ENCODE measurements at regions not wholly inside any gene's neighbourhood (a gene's known extent, or its start where the extent isn't known, plus 50 kb on each side); places are given as distances from the start of the nearest gene placed in this dataset.

- Histone ChIP-seq H3K4me1 (ENCODE audit: control insufficient read depth, insufficient read depth, low read length) (no peaks in the 10 kb centered on the region), H3K9ac (ENCODE audit: control insufficient read depth, insufficient read depth, low read length) (no peak overlapping the region), H3K9me3 (replicated peaks; ENCODE audit: control insufficient read depth, insufficient read depth, low read length) (no peaks in the 10 kb centered on the region), H3K27ac (ENCODE audit: control insufficient read depth, insufficient read depth) (no peak overlapping the region), H4K20me1 (ENCODE audit: control insufficient read depth, insufficient read depth) (no peaks in the 10 kb centered on the region), H3K79me2 (ENCODE audit: control insufficient read depth, insufficient read depth, low read length) (no peaks in the 10 kb centered on the region), H3K4me3 (no peak overlapping the region), H3K27me3 (replicated peaks in 1 of 2; ENCODE audit: control insufficient read depth in 2 of 2, insufficient read depth in 2 of 2, low read length in 1 of 2) (no peaks in the 10 kb centered on the region; a peak in 1 of 4 replicates), H2AFZ (ENCODE audit: control insufficient read depth, low read depth, low read length) (no peak overlapping the region), H3K4me2 (ENCODE audit: control insufficient read depth, insufficient read depth) (no peak overlapping the region), H3K36me3 (ENCODE audit: control insufficient read depth in 2 of 2, insufficient read depth in 2 of 2, low read length in 1 of 2) (no peaks in the 10 kb centered on the region)
- DNase-seq (ENCODE audit: low read depth, low spot score): no peak
- in situ Hi-C loops (cut with MboI) (no loop called here), intact Hi-C loops (cut with micrococcal nuclease; ENCODE audit: unreplicated experiment) (no loop called here)
- CTCF ChIA-PET: no interaction called here
- TF ChIP-seq CBX3 (IDR thresholded peaks at IDR 0.05; ENCODE audit: borderline replicate concordance, low read depth) (no peak), BCL11A (IDR thresholded peaks at IDR 0.05; ENCODE audit: low read depth, low read length) (no peak)
- 1% methylated on average over 5 of the region's 5 CpGs for WGBS (ENCODE audit: insufficient coverage, insufficient replicate concordance, low lambda C conversion rate, missing lambda C conversion rate)
- ATAC-seq: no peak
- no TSS peak for BruUV-seq (replicated peaks)
- POLR2A ChIA-PET: no interaction called here
- no peak for FAIRE-seq
- SMC1A ChIA-PET (ENCODE audit: uncharacterized antibody, unreplicated experiment): no interaction called here
- RAD21 ChIA-PET (ENCODE audit: unreplicated experiment): no interaction called here
Measured at GRCh38 chr2:100702438-100703109, 117.4 kb upstream of the NPAS2 start.

GRCh38 chr2:100703213-100703612 is 116.7 kb upstream of the NPAS2 start:
- ChIA-PET RAD21 (ENCODE audit: unreplicated experiment) (no interaction called here), POLR2A (no interaction called here), SMC1A (ENCODE audit: uncharacterized antibody, unreplicated experiment) (no interaction called here), CTCF (no interaction called here)
- TF ChIP-seq SREBF2 (IDR thresholded peaks at IDR 0.05; ENCODE audit: low read length) (no peak), NR2C2 (IDR thresholded peaks at IDR 0.05; ENCODE audit: borderline replicate concordance, control insufficient read depth, insufficient read length, low read depth) (no peak), ZZZ3 (IDR thresholded peaks at IDR 0.05; ENCODE audit: control insufficient read depth, insufficient read length, low read depth) (no peak), ETV6 (conservative IDR thresholded peaks at IDR 0.05 in 1 of 2, IDR thresholded peaks at IDR 0.05 in 1 of 2; ENCODE audit: borderline replicate concordance in 1 of 2, low read depth in 1 of 2) (no peak), HDAC6 (IDR thresholded peaks at IDR 0.05; ENCODE audit: unreplicated experiment) (no peak), REST (IDR thresholded peaks at IDR 0.05; ENCODE audit: low read depth, low read length) (no peak), KAT2A (conservative IDR thresholded peaks at IDR 0.05; ENCODE audit: control insufficient read depth, low read depth, low read length) (no peak), E2F8 (IDR thresholded peaks at IDR 0.05; ENCODE audit: low read depth, partially characterized antibody) (no peak)
- Histone ChIP-seq H3K4me3 (no peak overlapping the region), H3K4me2 (ENCODE audit: control insufficient read depth, insufficient read depth) (no peak overlapping the region), H3K27ac (ENCODE audit: control insufficient read depth, insufficient read depth) (no peak overlapping the region), H3K79me2 (ENCODE audit: control insufficient read depth, insufficient read depth, low read length) (no peaks in the 10 kb centered on the region), H3K9ac (ENCODE audit: control insufficient read depth, insufficient read depth, low read length) (no peak overlapping the region), H4K20me1 (ENCODE audit: control insufficient read depth, insufficient read depth) (no peaks in the 10 kb centered on the region), H3K4me1 (ENCODE audit: control insufficient read depth, insufficient read depth, low read length) (no peaks in the 10 kb centered on the region), H3K36me3 (ENCODE audit: control insufficient read depth in 2 of 2, insufficient read depth in 2 of 2, low read length in 1 of 2) (no peaks in the 10 kb centered on the region), H2AFZ (ENCODE audit: control insufficient read depth, low read depth, low read length) (no peak overlapping the region), H3K9me3 (replicated peaks; ENCODE audit: control insufficient read depth, insufficient read depth, low read length) (no peaks in the 10 kb centered on the region), H3K27me3 (replicated peaks in 1 of 2; ENCODE audit: control insufficient read depth in 2 of 2, insufficient read depth in 2 of 2, low read length in 1 of 2) (no peaks in the 10 kb centered on the region; a peak in 1 of 4 replicates)
- WGBS (ENCODE audit: insufficient coverage, insufficient replicate concordance, low lambda C conversion rate, missing lambda C conversion rate): 63% methylated on average over 5 of the region's 5 CpGs
- BruUV-seq (replicated peaks): no TSS peak
- FAIRE-seq (no peak), DNase-seq (ENCODE audit: low read depth, low spot score) (no peak), ATAC-seq (no peak)
- intact Hi-C loops (cut with micrococcal nuclease; ENCODE audit: unreplicated experiment): no loop called here
- in situ Hi-C loops (cut with MboI): no loop called here

Measured in GM12878 (cell line).